Bronchial epithelial cell (primary cell): ENCODE measurements at regions not wholly inside any gene's neighbourhood (a gene's known extent, or its start where the extent isn't known, plus 50 kb on each side); places are given as distances from the start of the nearest gene placed in this dataset.

Source experiments
- DNase-seq: peaks from one replicate; pipeline ENCODE4 v3.0.0-alpha.2; 2010; ENCODE audit warnings: low read depth
- FAIRE-seq: peaks from 2 replicates; lab custom pipeline; 2011; peaks lifted over from hg19 to GRCh38; lab: Jason Lieb, UNC
- H3K27me3 ChIP-seq: 2 replicates; pipeline ENCODE4 v1.5.1; 2011; ENCODE audit warnings: low read length; ENCODE audit not compliant: control insufficient read depth, insufficient read depth
- H3K36me3 ChIP-seq: 2 replicates; pipeline ENCODE4 v1.5.1; 2011; ENCODE audit warnings: low read length; ENCODE audit not compliant: control insufficient read depth, insufficient read depth
- H3K4me3 ChIP-seq: 2 replicates; pipeline ENCODE4 v1.5.1; 2011; ENCODE audit warnings: mild to moderate bottlenecking, low read depth, low read length, control low read depth
- CTCF ChIP-seq: IDR thresholded peaks from 2 replicates; pipeline ENCODE4 v1.5.1; 2011; ENCODE audit warnings: mild to moderate bottlenecking, moderate library complexity, low read length, control low read depth, inconsistent platforms; ENCODE audit not compliant: insufficient read depth, severe bottlenecking

GRCh38 chr18:77464917-77465316 lies 215.3 kb downstream of the GALR1 start:
- no peak for TF ChIP-seq CTCF
- no peak for DNase-seq
- H3K4me3 ChIP-seq: no peak overlapping the region
- no peaks in the 10 kb centered on the region for H3K27me3 ChIP-seq
- FAIRE-seq: no peak
- H3K36me3 ChIP-seq: no peaks in the 10 kb centered on the region

GRCh38 chr18:77466890-77467289 lies 217.2 kb downstream of the GALR1 start:
- DNase-seq: no peak
- Histone ChIP-seq H3K27me3 (no peaks in the 10 kb centered on the region), H3K36me3 (no peaks in the 10 kb centered on the region), H3K4me3 (no peak overlapping the region)
- no peak for FAIRE-seq
- TF ChIP-seq CTCF: no peak

GRCh38 chr18:77469131-77469530 lies 219.5 kb downstream of the GALR1 start:
- TF ChIP-seq CTCF: no peak
- no peak overlapping the region for H3K4me3 ChIP-seq
- H3K27me3 ChIP-seq: no peaks in the 10 kb centered on the region
- no peak for DNase-seq
- H3K36me3 ChIP-seq: no peaks in the 10 kb centered on the region
- FAIRE-seq: no peak

- TF ChIP-seq CTCF: no peak
- DNase-seq (no peak), FAIRE-seq (no peak)
- no peaks in the 10 kb centered on the region for H3K36me3 ChIP-seq
- H3K4me3 ChIP-seq: no peak overlapping the region
- H3K27me3 ChIP-seq: no peaks in the 10 kb centered on the region
Measured at GRCh38 chr18:77470569-77471413, 221.1 kb downstream of the GALR1 start.

- Histone ChIP-seq H3K36me3 (no peaks in the 10 kb centered on the region), H3K27me3 (no peaks in the 10 kb centered on the region), H3K4me3 (no peak overlapping the region)
- DNase-seq (no peak), FAIRE-seq (no peak)
- no peak for TF ChIP-seq CTCF
Measured at GRCh38 chr18:77472509-77472908, 222.9 kb downstream of the GALR1 start.
